H1 (cell line): ENCODE measurements at regions not wholly inside any gene's neighbourhood (a gene's known extent, or its start where the extent isn't known, plus 50 kb on each side); places are given as distances from the start of the nearest gene placed in this dataset.

ENCODE experiments used
- CTCF ChIA-PET: fragments of 300-600 bp; sonication (Branson Sonifier 250); formaldehyde crosslinking; loops from one replicate; lab custom pipeline; 2021; ENCODE audit not compliant: partially characterized antibody; lab: Charles Lee
- POLR2A ChIA-PET: fragments of 300-600 bp; sonication (Branson Sonifier 250); formaldehyde crosslinking; loops from one replicate; lab custom pipeline; 2021; ENCODE audit warnings: inconsistent platforms; ENCODE audit not compliant: partially characterized antibody; lab: Charles Lee
- DNase-seq, 2 experiments: peaks; one replicate each; pipeline versions ENCODE4 v3.0.0 to v3.0.0-alpha.2; 2010 to 2022; ENCODE audit warnings: low spot score in 2 of 2, low read depth in 1 of 2, mixed read lengths in 1 of 2
- FAIRE-seq: peaks from 2 replicates; lab custom pipeline; 2011; peaks lifted over from hg19 to GRCh38; lab: Jason Lieb, UNC
- H2AFZ ChIP-seq: 2 replicates; pipeline ENCODE4 v1.8.1; 2012; ENCODE audit warnings: low read length, inconsistent platforms
- H2AK5ac ChIP-seq: 2 replicates; pipeline ENCODE4 v1.6.1; 2013; ENCODE audit warnings: low read depth, low read length
- H2BK120ac ChIP-seq: replicated peaks from 2 replicates; pipeline ENCODE3; 2013; ENCODE audit warnings: low read depth, low read length, inconsistent platforms
- H2BK12ac ChIP-seq: 2 replicates; pipeline ENCODE4 v1.6.1; 2013; ENCODE audit warnings: low read depth, low read length
- H2BK15ac ChIP-seq: 2 replicates; pipeline ENCODE4 v1.6.1; 2013; ENCODE audit warnings: low read length
- H2BK20ac ChIP-seq: 2 replicates; pipeline ENCODE4 v1.6.1; 2013; ENCODE audit warnings: low read length
- H2BK5ac ChIP-seq: 2 replicates; pipeline ENCODE4 v1.6.1; 2013; ENCODE audit warnings: low read depth, low read length
- H3K14ac ChIP-seq: 2 replicates; pipeline ENCODE4 v1.6.1; 2013; ENCODE audit warnings: inconsistent platforms; ENCODE audit not compliant: insufficient read length
- H3K18ac ChIP-seq: 2 replicates; pipeline ENCODE4 v1.6.1; 2013; ENCODE audit warnings: low read length; ENCODE audit errors: extremely low read depth
- H3K23ac ChIP-seq: 2 replicates; pipeline ENCODE4 v1.6.1; 2013; ENCODE audit warnings: inconsistent platforms; ENCODE audit not compliant: insufficient read length
- H3K23me2 ChIP-seq: 2 replicates; pipeline ENCODE4 v1.6.1; 2013; ENCODE audit warnings: low read depth, low read length
- H3K27ac ChIP-seq: 2 replicates; pipeline ENCODE4 v1.6.1; 2011; ENCODE audit warnings: low read depth, low read length, inconsistent platforms
- H3K27me3 ChIP-seq, 4 experiments: replicated peaks in 1 of 4; 1 replicate in 1 of 4; 2 replicates in 3 of 4; pipeline versions ENCODE4 v1.6.1 to v1.8.1; 2011 to 2013; ENCODE audit warnings: low read length in 3 of 4, mild to moderate bottlenecking in 3 of 4, inconsistent platforms in 2 of 4, mixed read lengths in 2 of 4, moderate library complexity in 1 of 4; ENCODE audit not compliant: control insufficient read depth in 3 of 4, insufficient read depth in 3 of 4; ENCODE audit errors: extremely low read depth in 1 of 4
- H3K36me3 ChIP-seq, 4 experiments: 2 replicates each; pipeline versions ENCODE4 v1.6.1 to v1.8.1; 2011 to 2013; ENCODE audit warnings: mild to moderate bottlenecking in 4 of 4, low read length in 3 of 4, moderate library complexity in 2 of 4, control low read depth in 1 of 4, inconsistent platforms in 1 of 4; ENCODE audit not compliant: insufficient read depth in 4 of 4, control insufficient read depth in 2 of 4
- H3K4ac ChIP-seq: replicated peaks from 2 replicates; pipeline ENCODE3; 2013; ENCODE audit warnings: low read length, low read depth, mixed read lengths, inconsistent platforms; ENCODE audit not compliant: insufficient read length
- H3K4me1 ChIP-seq, 4 experiments: replicated peaks in 1 of 4; 1 replicate in 1 of 4; 2 replicates in 3 of 4; pipeline versions ENCODE4 v1.6.1 to v1.8.1; 2011 to 2013; ENCODE audit warnings: low read length in 3 of 4, inconsistent platforms in 2 of 4, mixed read lengths in 1 of 4; ENCODE audit not compliant: insufficient read depth in 4 of 4, control insufficient read depth in 3 of 4
- H3K4me2 ChIP-seq, 2 experiments: 2 replicates each; pipeline versions ENCODE4 v1.6.1 to v1.8.1; 2011 to 2013; ENCODE audit warnings: low read depth in 2 of 2, low read length in 2 of 2, control low read depth in 1 of 2, inconsistent platforms in 1 of 2, mild to moderate bottlenecking in 1 of 2; ENCODE audit not compliant: insufficient read depth in 1 of 2
- H3K4me3 ChIP-seq, 4 experiments: fragments of 200-600, 300-600 bp in 1 of 4; sonication (generic), shearing (Covaris generic), sonication (Bioruptor Twin) in 1 of 4; 2 replicates each; pipeline versions ENCODE4 v1.5.1 to v1.8.1; 2011 to 2016; ENCODE audit warnings: low read length in 4 of 4, low read depth in 3 of 4, control low read depth in 2 of 4, inconsistent platforms in 2 of 4, mild to moderate bottlenecking in 2 of 4, mixed read lengths in 1 of 4, moderate library complexity in 1 of 4; ENCODE audit not compliant: insufficient read depth in 2 of 4; ENCODE audit errors: extremely low read depth in 1 of 4
- H3K56ac ChIP-seq: replicated peaks from 2 replicates; pipeline ENCODE3; 2013; ENCODE audit warnings: low read depth, mild to moderate bottlenecking, mixed read lengths, low read length, inconsistent platforms; ENCODE audit not compliant: insufficient read length
- H3K79me1 ChIP-seq: 2 replicates; pipeline ENCODE4 v1.6.1; 2013; ENCODE audit warnings: low read depth, low read length, control low read depth
- H3K79me2 ChIP-seq, 2 experiments: 2 replicates each; pipeline versions ENCODE4 v1.6.1 to v1.8.1; 2012 to 2013; ENCODE audit warnings: low read length in 2 of 2, mild to moderate bottlenecking in 2 of 2, inconsistent platforms in 1 of 2; ENCODE audit not compliant: insufficient read depth in 2 of 2, control insufficient read depth in 1 of 2
- H3K9ac ChIP-seq, 4 experiments: replicated peaks in 1 of 4; 1 replicate in 1 of 4; 2 replicates in 3 of 4; pipeline versions ENCODE4 v1.6.1 to v1.8.1; 2011 to 2013; ENCODE audit warnings: low read depth in 3 of 4, low read length in 3 of 4, control low read depth in 2 of 4, mild to moderate bottlenecking in 2 of 4, moderate library complexity in 2 of 4, inconsistent platforms in 1 of 4; ENCODE audit errors: extremely low read depth in 1 of 4
- H3K9me3 ChIP-seq, 2 experiments: 2 replicates each; pipeline versions ENCODE4 v1.6.1 to v1.8.1; 2012 to 2013; ENCODE audit warnings: mild to moderate bottlenecking in 2 of 2, moderate library complexity in 2 of 2, control low read depth in 1 of 2, inconsistent platforms in 1 of 2, low read depth in 1 of 2, low read length in 1 of 2, mixed read lengths in 1 of 2; ENCODE audit not compliant: insufficient read depth in 2 of 2
- H4K20me1 ChIP-seq, 2 experiments: replicated peaks in 1 of 2; 2 replicates each; pipeline versions ENCODE3 to v1.8.1; 2011 to 2013; ENCODE audit warnings: inconsistent platforms in 2 of 2, low read length in 2 of 2, mild to moderate bottlenecking in 1 of 2; ENCODE audit not compliant: insufficient read depth in 2 of 2, control insufficient read depth in 1 of 2
- H4K5ac ChIP-seq: 2 replicates; pipeline ENCODE4 v1.6.1; 2013; ENCODE audit warnings: low read length, low read depth, mixed read lengths, inconsistent platforms; ENCODE audit not compliant: insufficient read length
- H4K8ac ChIP-seq: 2 replicates; pipeline ENCODE4 v1.8.0; 2013; ENCODE audit warnings: mild to moderate bottlenecking, moderate library complexity, low read length, inconsistent platforms; ENCODE audit not compliant: insufficient read depth; ENCODE audit errors: extremely low read depth
- H4K91ac ChIP-seq: replicated peaks from 2 replicates; pipeline ENCODE3; 2013; ENCODE audit warnings: low read length, mixed read lengths, inconsistent platforms; ENCODE audit not compliant: insufficient read length
- BRCA1 ChIP-seq: IDR thresholded peaks from 2 replicates; pipeline ENCODE4 v1.6.1; 2012; ENCODE audit warnings: low read depth, low read length, improper control_type of control experiment
- CHD1 ChIP-seq: IDR thresholded peaks from 2 replicates; pipeline ENCODE4 v1.6.1; 2012; ENCODE audit warnings: low read depth, low read length, improper control_type of control experiment
- EP300 ChIP-seq, 2 experiments: IDR thresholded peaks; 1 replicate in 1 of 2; 2 replicates in 1 of 2; pipeline ENCODE4 v1.6.1; 2011 to 2012; ENCODE audit warnings: low read depth in 2 of 2, low read length in 2 of 2, mild to moderate bottlenecking in 2 of 2, borderline replicate concordance in 1 of 2, inconsistent platforms in 1 of 2, moderate library complexity in 1 of 2
- FOSL1 ChIP-seq: IDR thresholded peaks from 2 replicates; pipeline ENCODE4 v1.6.1; 2011; ENCODE audit warnings: mild to moderate bottlenecking, low read depth, low read length, moderate library complexity; ENCODE audit not compliant: insufficient read depth
- GTF2F1 ChIP-seq: IDR thresholded peaks from 2 replicates; pipeline ENCODE4 v1.6.1; 2012; ENCODE audit warnings: low read depth, low read length, improper control_type of control experiment, borderline replicate concordance
- JUN ChIP-seq: IDR thresholded peaks from 2 replicates; pipeline ENCODE4 v1.6.1; 2011; ENCODE audit warnings: low read depth, mild to moderate bottlenecking, improper control_type of control experiment, low read length
- KDM1A ChIP-seq: fragments of 200-600, 300-600 bp; sonication (generic); IDR thresholded peaks from 2 replicates; pipeline ENCODE4 v1.7.1; 2016; ENCODE audit warnings: mild to moderate bottlenecking, low read length, borderline replicate concordance
- PHF8 ChIP-seq: fragments of 200-600 bp; sonication (generic); conservative IDR thresholded peaks from 2 replicates; pipeline ENCODE4 v1.7.1; 2012; ENCODE audit warnings: low read depth, mild to moderate bottlenecking, inconsistent platforms, low read length, moderate library complexity
- SIRT6 ChIP-seq: IDR thresholded peaks from one replicate; pipeline ENCODE4 v1.7.1; 2012; ENCODE audit warnings: low read length, inconsistent platforms
- SIX5 ChIP-seq: IDR thresholded peaks from 2 replicates; pipeline ENCODE4 v1.6.1; 2011; ENCODE audit warnings: mild to moderate bottlenecking, low read depth, low read length
- SP1 ChIP-seq: IDR thresholded peaks from 2 replicates; pipeline ENCODE4 v1.6.1; 2011; ENCODE audit warnings: low read depth, low read length
- SUZ12 ChIP-seq: fragments of 200-600 bp; sonication (generic); IDR thresholded peaks from 2 replicates; pipeline ENCODE4 v1.6.1; 2012; ENCODE audit warnings: mild to moderate bottlenecking, inconsistent platforms, low read length, moderate library complexity, mixed read lengths
- YY1 ChIP-seq: IDR thresholded peaks from 2 replicates; pipeline ENCODE4 v1.6.1; 2011; ENCODE audit warnings: low read depth, mild to moderate bottlenecking, low read length
- WGBS, 2 experiments: shearing (Covaris generic) in 1 of 2; methylation state at CpG; one replicate each; pipeline versions ENCODE4 v1.1.6 to v1.1.7; 2013 to 2015; ENCODE audit warnings: low lambda C conversion rate in 2 of 2, mixed read lengths in 2 of 2, inconsistent platforms in 1 of 2, low coverage in 1 of 2, missing lambda C conversion rate in 1 of 2; ENCODE audit not compliant: insufficient replicate concordance in 2 of 2, insufficient coverage in 1 of 2, insufficient read length in 1 of 2; ENCODE audit errors: extremely low coverage in 1 of 2, missing lambda C conversion rate in 1 of 2; 5-methylcytosine and 5-hydroxymethylcytosine counted together

- DNase-seq: no peak
- Histone ChIP-seq H3K23ac (no peak overlapping the region), H2BK20ac (no peak overlapping the region), H2BK12ac (no peak overlapping the region), H3K9me3 (no peaks in the 10 kb centered on the region), H3K23me2 (peaks cover 3% of the 10 kb centered on the region; the same call in 1 of the 2 replicates)
- TF ChIP-seq EP300 (IDR thresholded peaks at IDR 0.05; ENCODE audit: borderline replicate concordance in 1 of 2, low read depth in 2 of 2, low read length in 2 of 2) (no peak), CHD1 (no peak), GTF2F1 (no peak), YY1 (no peak), PHF8 (no peak), BRCA1 (no peak), SIRT6 (no peak), KDM1A (no peak), FOSL1 (no peak), JUN (no peak), SUZ12 (no peak), SP1 (no peak), SIX5 (no peak)
- TF ChIP-seq, all 59 proteins: peak for 0
- no peak overlapping the region for H2BK5ac ChIP-seq
- H3K4ac ChIP-seq: no peak overlapping the region
- H3K4me2 ChIP-seq: no peak overlapping the region
- H2AK5ac ChIP-seq: no peak overlapping the region
- ChIA-PET POLR2A (no interaction called here), CTCF (interaction anchor here (0.8 kb wide), 1 partner anchor 9 kb away, joined by 3 read pairs; no protein-coding TSS in a partner anchor)
- H3K79me2 ChIP-seq: no peaks in the 10 kb centered on the region
- H3K14ac ChIP-seq: no peak overlapping the region
- no peak overlapping the region for H3K56ac ChIP-seq
- H2AFZ ChIP-seq: no peak overlapping the region
- H3K36me3 ChIP-seq: no peaks in the 10 kb centered on the region
- H3K27me3 ChIP-seq: no peaks in the 10 kb centered on the region
- H4K20me1 ChIP-seq: no peaks in the 10 kb centered on the region
- no peak overlapping the region for H3K9ac ChIP-seq
- no peak overlapping the region for H2BK15ac ChIP-seq
- 89% methylated on average over 1 of the region's 1 CpG; no CpG with 5 or more reads in 1 of the 2 experiments for WGBS, 2 experiments
- H2BK120ac ChIP-seq: no peak overlapping the region
- H3K4me1 ChIP-seq: no peaks in the 10 kb centered on the region
- no peak overlapping the region for H3K27ac ChIP-seq
- no peak overlapping the region for H4K5ac ChIP-seq
- no peak overlapping the region for H4K91ac ChIP-seq
- FAIRE-seq: no peak
- no peak overlapping the region for H3K18ac ChIP-seq
- H4K8ac ChIP-seq: no peak overlapping the region
- no peak overlapping the region for H3K4me3 ChIP-seq
- no peaks in the 10 kb centered on the region for H3K79me1 ChIP-seq
These were observed 1527.7 kb downstream of the NLGN4Y start for GRCh38 chrY:16051908-16052643.
